Stimulated activated CD4-positive, alpha-beta T cell treated with anti-CD3 and anti-CD28 coated beads, Interleukin-15, amount 100 ng/mL, for 1 hour (primary cell): ENCODE measurements at regions not wholly inside any gene's neighbourhood (a gene's known extent, or its start where the extent isn't known, plus 50 kb on each side); places are given as distances from the start of the nearest gene placed in this dataset.

Experiments
- DNase-seq, 2 donors: peaks; one replicate each; pipeline ENCODE4 v3.0.0-alpha.2; 2020; ENCODE audit warnings: low read depth in 1 of 2, low spot score in 1 of 2

GRCh38 chr5:8949908-8950307, 596.0 kb downstream of the SEMA5A start:
- DNase-seq, result no peak

- no peak for DNase-seq
Measured at GRCh38 chr5:8952147-8952546, 593.7 kb downstream of the SEMA5A start.

GRCh38 chr5:8953016-8953415, 592.9 kb downstream of the SEMA5A start:
- no peak for DNase-seq

- no peak for DNase-seq
Measured at GRCh38 chr5:8953911-8954438, 591.9 kb downstream of the SEMA5A start.

- no peak for DNase-seq
Measured at GRCh38 chr5:8954801-8955200, 591.1 kb downstream of the SEMA5A start.

- no peak for DNase-seq
Measured at GRCh38 chr5:8956659-8957058, 589.2 kb downstream of the SEMA5A start.

- no peak for DNase-seq
Measured at GRCh38 chr5:8958602-8959001, 587.3 kb downstream of the SEMA5A start.

- no peak for DNase-seq
Measured at GRCh38 chr5:8961219-8961618, 584.7 kb downstream of the SEMA5A start.

GRCh38 chr5:8961956-8962355, 583.9 kb downstream of the SEMA5A start:
- DNase-seq, result no peak

GRCh38 chr5:8981016-8981415, 564.9 kb downstream of the SEMA5A start:
- DNase-seq, result no peak

GRCh38 chr5:8981496-8981895, 564.4 kb downstream of the SEMA5A start:
- DNase-seq, result no peak

- DNase-seq, result no peak
Measured at GRCh38 chr5:8984386-8984785, 561.5 kb downstream of the SEMA5A start.
